ENCODE measurements at regions not wholly inside any gene's neighbourhood (a gene's known extent, or its start where the extent isn't known, plus 50 kb on each side); places are given as distances from the start of the nearest gene placed in this dataset.

- TF ChIP-seq, protein P1, sequence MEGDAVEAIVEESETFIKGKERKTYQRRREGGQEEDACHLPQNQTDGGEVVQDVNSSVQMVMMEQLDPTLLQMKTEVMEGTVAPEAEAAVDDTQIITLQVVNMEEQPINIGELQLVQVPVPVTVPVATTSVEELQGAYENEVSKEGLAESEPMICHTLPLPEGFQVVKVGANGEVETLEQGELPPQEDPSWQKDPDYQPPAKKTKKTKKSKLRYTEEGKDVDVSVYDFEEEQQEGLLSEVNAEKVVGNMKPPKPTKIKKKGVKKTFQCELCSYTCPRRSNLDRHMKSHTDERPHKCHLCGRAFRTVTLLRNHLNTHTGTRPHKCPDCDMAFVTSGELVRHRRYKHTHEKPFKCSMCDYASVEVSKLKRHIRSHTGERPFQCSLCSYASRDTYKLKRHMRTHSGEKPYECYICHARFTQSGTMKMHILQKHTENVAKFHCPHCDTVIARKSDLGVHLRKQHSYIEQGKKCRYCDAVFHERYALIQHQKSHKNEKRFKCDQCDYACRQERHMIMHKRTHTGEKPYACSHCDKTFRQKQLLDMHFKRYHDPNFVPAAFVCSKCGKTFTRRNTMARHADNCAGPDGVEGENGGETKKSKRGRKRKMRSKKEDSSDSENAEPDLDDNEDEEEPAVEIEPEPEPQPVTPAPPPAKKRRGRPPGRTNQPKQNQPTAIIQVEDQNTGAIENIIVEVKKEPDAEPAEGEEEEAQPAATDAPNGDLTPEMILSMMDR (IDR thresholded peaks at IDR 0.05 in 2 of 3, conservative IDR thresholded peaks at IDR 0.05 in 1 of 3; ENCODE audit: borderline replicate concordance in 1 of 3, insufficient read depth in 1 of 3, low read depth in 2 of 3, low read length in 2 of 3), result no peak
- TF ChIP-seq TCF7L2 (IDR thresholded peaks at IDR 0.05; ENCODE audit: borderline replicate concordance, extremely low read depth, insufficient read depth, insufficient read length), result no peak
These were observed 71.7 kb upstream of the ABHD2 start (continued) for GRCh38 chr15:89016549-89017041.

GRCh38 chr15:89017370-89018066 is 70.7 kb upstream of the ABHD2 start:
- Histone ChIP-seq H3K9me2 (ENCODE audit: insufficient read depth) (no peaks in the 10 kb centered on the region), H3K4me1 (ENCODE audit: control insufficient read depth in 1 of 2, insufficient read depth in 2 of 2, low read length in 2 of 2) (peaks cover 13 to 19% of the 10 kb centered on the region in 2 experiments), H3K4me2 (ENCODE audit: low read length) (peak overlapping the region; percentile 93), H3K36me3 (ENCODE audit: control insufficient read depth in 1 of 2, insufficient read depth in 2 of 2, low read length in 2 of 2) (no peaks in the 10 kb centered on the region), H3K27ac (ENCODE audit: low read depth, low read length) (no peak overlapping the region), H3K79me2 (ENCODE audit: insufficient read depth, low read length) (no peaks in the 10 kb centered on the region), H4K20me1 (ENCODE audit: insufficient read depth) (no peaks in the 10 kb centered on the region), H3K4me3 (replicated peaks in 1 of 2; ENCODE audit: low read depth in 1 of 2, low read length in 2 of 2) (peak overlapping the region; percentile 36 to 55), H3K27me3 (ENCODE audit: insufficient read depth, low read length) (no peaks in the 10 kb centered on the region), H3K9ac (ENCODE audit: low read length) (peak overlapping the region; percentile 37), H3K9me3 (ENCODE audit: control insufficient read depth in 1 of 2, insufficient read depth in 1 of 2, low read depth in 1 of 2, low read length in 2 of 2) (no peaks in the 10 kb centered on the region), H2AFZ (ENCODE audit: low read depth, low read length, poor library complexity, severe bottlenecking) (peak overlapping the region; percentile 97)
- peak; percentile 89 for ATAC-seq
- ChIA-PET POLR2A (interaction anchor here (1.0 kb wide), 1 partner anchor 113 kb away, joined by 5 read pairs; no protein-coding TSS in a partner anchor), CTCF (interaction anchor here (0.6 to 1.8 kb wide), 10 partner anchors 15 to 154 kb away, joined by 3 to 37 read pairs (median 4); no protein-coding TSS in a partner anchor), RAD21 (ENCODE audit: low non-redundant PET in 1 of 2, low total read pairs in 2 of 2, uncharacterized antibody in 2 of 2, unreplicated experiment in 2 of 2) (interaction anchor here (1.0 to 1.4 kb wide), 2 partner anchors 113 kb away, joined by 7 to 10 read pairs; no protein-coding TSS in a partner anchor)
- intact Hi-C loops (cut with micrococcal nuclease), result loop anchor here (1.0 to 10.0 kb wide), 3 partner anchors 113 to 353 kb away; no protein-coding TSS in a partner anchor
- peak; percentile 76 for DNase-seq (ENCODE audit: low read depth, low spot score)
- BruUV-seq (replicated peaks), result no TSS peak
- TF ChIP-seq SP1 (IDR thresholded peaks at IDR 0.05; ENCODE audit: low read depth) (no peak), SRF (IDR thresholded peaks at IDR 0.05; ENCODE audit: low read depth) (no peak), EZH2 (IDR thresholded peaks at IDR 0.05) (no peak), EZH2phosphoT487 (IDR thresholded peaks at IDR 0.05; ENCODE audit: borderline replicate concordance) (no peak), CEBPB (IDR thresholded peaks at IDR 0.05; ENCODE audit: low read depth) (no peak), CBX3 (IDR thresholded peaks at IDR 0.05; ENCODE audit: low read depth) (no peak), RAD21 (IDR thresholded peaks at IDR 0.05; ENCODE audit: low read depth) (peak; percentile 85), SIN3A (IDR thresholded peaks at IDR 0.05; ENCODE audit: low read depth) (no peak), ZNF274 (IDR thresholded peaks at IDR 0.05; ENCODE audit: low read depth, low read length) (no peak), POLR2AphosphoS5 (IDR thresholded peaks at IDR 0.05; ENCODE audit: low read depth, low read length) (no peak), EGR1 (IDR thresholded peaks at IDR 0.05; ENCODE audit: low read depth) (no peak), FOSL1 (IDR thresholded peaks at IDR 0.05; ENCODE audit: low read depth) (no peak), ELF1 (IDR thresholded peaks at IDR 0.05; ENCODE audit: borderline replicate concordance, low read depth) (no peak), YY1 (IDR thresholded peaks at IDR 0.05; ENCODE audit: extremely low read depth, insufficient replicate concordance, low read depth, low read length) (peak; percentile 61), TCF7L2 (IDR thresholded peaks at IDR 0.05; ENCODE audit: borderline replicate concordance, extremely low read depth, insufficient read depth, insufficient read length) (no peak), JUND (IDR thresholded peaks at IDR 0.05) (no peak), POLR2A (IDR thresholded peaks at IDR 0.05; ENCODE audit: borderline replicate concordance, extremely low read depth, insufficient read depth, insufficient read length) (no peak)
- TF ChIP-seq, protein P2, sequence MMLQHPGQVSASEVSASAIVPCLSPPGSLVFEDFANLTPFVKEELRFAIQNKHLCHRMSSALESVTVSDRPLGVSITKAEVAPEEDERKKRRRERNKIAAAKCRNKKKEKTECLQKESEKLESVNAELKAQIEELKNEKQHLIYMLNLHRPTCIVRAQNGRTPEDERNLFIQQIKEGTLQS (IDR thresholded peaks at IDR 0.05), result no peak
- TF ChIP-seq, protein P1 (IDR thresholded peaks at IDR 0.05 in 2 of 3, conservative IDR thresholded peaks at IDR 0.05 in 1 of 3; ENCODE audit: borderline replicate concordance in 1 of 3, insufficient read depth in 1 of 3, low read depth in 2 of 3, low read length in 2 of 3), result peak; percentile 87 to 92 (median 90)
